ENCODE measurements at regions not wholly inside any gene's neighbourhood (a gene's known extent, or its start where the extent isn't known, plus 50 kb on each side); places are given as distances from the start of the nearest gene placed in this dataset.

DNA sequence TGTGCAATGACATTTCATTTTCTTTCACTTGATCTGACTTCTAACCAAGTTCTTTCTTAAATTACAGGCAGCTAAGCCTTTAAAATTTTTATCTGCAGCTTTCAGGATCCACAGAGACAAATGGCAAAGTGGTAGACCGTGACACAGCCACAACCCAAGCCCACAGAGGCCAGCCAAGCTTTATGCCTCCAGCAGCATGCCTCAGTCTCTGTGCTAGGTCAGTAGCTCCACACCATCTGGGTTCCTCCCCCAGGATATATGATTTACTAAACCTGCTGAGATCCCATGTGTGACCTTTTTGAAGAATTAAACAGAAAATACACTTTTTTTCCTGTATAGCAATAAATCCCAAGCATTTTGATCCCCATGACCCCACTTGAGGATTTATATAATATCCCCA lies 290.4 kb upstream of the CAND1 start:
- no peaks in the 10 kb centered on the region for H3K36me3 Mint-ChIP-seq
- ChIA-PET CTCF (interaction anchor here (1.3 kb wide), 1 partner anchor 40 kb away, joined by 3 read pairs; no protein-coding TSS in a partner anchor), POLR2A (no interaction called here)
- no peak for ATAC-seq
- H3K4me1 Mint-ChIP-seq = peaks cover 13% of the 10 kb centered on the region
- no peaks in the 10 kb centered on the region; the same call in 1 of the 2 replicates for H3K27me3 Mint-ChIP-seq (ENCODE audit: low read depth)
- no peak for DNase-seq (ENCODE audit: low spot score)
- TF ChIP-seq FOXJ3 (CRISPR knock-in tag; IDR thresholded peaks at IDR 0.05; ENCODE audit: borderline replicate concordance) (no peak), SMAD4 (CRISPR knock-in tag; IDR thresholded peaks at IDR 0.05) (no peak), JAZF1 (CRISPR knock-in tag; IDR thresholded peaks at IDR 0.05) (no peak), SOX15 (CRISPR knock-in tag; IDR thresholded peaks at IDR 0.05) (no peak), NR2C2 (CRISPR knock-in tag; IDR thresholded peaks at IDR 0.05) (no peak), OVOL2 (CRISPR knock-in tag; IDR thresholded peaks at IDR 0.05; ENCODE audit: borderline replicate concordance) (no peak), GRHL2 (CRISPR knock-in tag; IDR thresholded peaks at IDR 0.05; ENCODE audit: insufficient replicate concordance, severe bottlenecking) (no peak), KAT7 (CRISPR knock-in tag; IDR thresholded peaks at IDR 0.05; ENCODE audit: borderline replicate concordance) (no peak)
- TF ChIP-seq, protein P1, sequence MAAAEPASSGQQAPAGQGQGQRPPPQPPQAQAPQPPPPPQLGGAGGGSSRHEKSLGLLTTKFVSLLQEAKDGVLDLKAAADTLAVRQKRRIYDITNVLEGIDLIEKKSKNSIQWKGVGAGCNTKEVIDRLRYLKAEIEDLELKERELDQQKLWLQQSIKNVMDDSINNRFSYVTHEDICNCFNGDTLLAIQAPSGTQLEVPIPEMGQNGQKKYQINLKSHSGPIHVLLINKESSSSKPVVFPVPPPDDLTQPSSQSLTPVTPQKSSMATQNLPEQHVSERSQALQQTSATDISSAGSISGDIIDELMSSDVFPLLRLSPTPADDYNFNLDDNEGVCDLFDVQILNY (CRISPR knock-in tag; IDR thresholded peaks at IDR 0.05) = no peak
- TF ChIP-seq, protein P2, sequence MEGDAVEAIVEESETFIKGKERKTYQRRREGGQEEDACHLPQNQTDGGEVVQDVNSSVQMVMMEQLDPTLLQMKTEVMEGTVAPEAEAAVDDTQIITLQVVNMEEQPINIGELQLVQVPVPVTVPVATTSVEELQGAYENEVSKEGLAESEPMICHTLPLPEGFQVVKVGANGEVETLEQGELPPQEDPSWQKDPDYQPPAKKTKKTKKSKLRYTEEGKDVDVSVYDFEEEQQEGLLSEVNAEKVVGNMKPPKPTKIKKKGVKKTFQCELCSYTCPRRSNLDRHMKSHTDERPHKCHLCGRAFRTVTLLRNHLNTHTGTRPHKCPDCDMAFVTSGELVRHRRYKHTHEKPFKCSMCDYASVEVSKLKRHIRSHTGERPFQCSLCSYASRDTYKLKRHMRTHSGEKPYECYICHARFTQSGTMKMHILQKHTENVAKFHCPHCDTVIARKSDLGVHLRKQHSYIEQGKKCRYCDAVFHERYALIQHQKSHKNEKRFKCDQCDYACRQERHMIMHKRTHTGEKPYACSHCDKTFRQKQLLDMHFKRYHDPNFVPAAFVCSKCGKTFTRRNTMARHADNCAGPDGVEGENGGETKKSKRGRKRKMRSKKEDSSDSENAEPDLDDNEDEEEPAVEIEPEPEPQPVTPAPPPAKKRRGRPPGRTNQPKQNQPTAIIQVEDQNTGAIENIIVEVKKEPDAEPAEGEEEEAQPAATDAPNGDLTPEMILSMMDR (IDR thresholded peaks at IDR 0.05) = no peak
- 0 out of 2 replicates have a peak, but pooled peaks cover 4% of the 10 kb centered on the region for H3K9me3 Mint-ChIP-seq
- H3K4me3 Mint-ChIP-seq = no peak overlapping the region
- H3K27ac Mint-ChIP-seq = no peak overlapping the region

DNA sequence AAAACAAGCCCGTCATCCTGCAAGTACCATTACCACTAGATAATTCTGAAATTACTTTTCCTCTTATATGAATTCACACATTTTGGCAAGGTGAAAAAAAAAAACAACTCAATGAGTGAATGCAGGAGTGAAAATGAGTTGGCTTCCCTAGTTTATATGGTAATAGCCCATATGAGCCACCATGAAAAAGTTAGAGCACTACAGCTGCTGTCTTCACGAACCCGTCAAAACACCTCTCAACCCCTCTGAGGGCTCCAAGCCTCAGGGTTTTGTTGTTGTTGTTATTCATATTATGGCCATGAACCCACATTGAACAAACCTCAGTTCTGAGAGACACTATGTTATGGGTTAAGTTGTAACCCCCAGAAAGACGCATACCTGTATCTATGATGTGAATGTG lies 289.9 kb upstream of the CAND1 start:
- CTCF ChIA-PET = no interaction called here
- Mint-ChIP-seq H3K4me3 (no peak overlapping the region), H3K27ac (no peak overlapping the region), H3K9me3 (0 out of 2 replicates have a peak, but pooled peaks cover 4% of the 10 kb centered on the region), H3K36me3 (no peaks in the 10 kb centered on the region), H3K4me1 (peaks cover 13% of the 10 kb centered on the region), H3K27me3 (ENCODE audit: low read depth) (no peaks in the 10 kb centered on the region; the same call in 1 of the 2 replicates)
- TF ChIP-seq GABPB1 (CRISPR knock-in tag; IDR thresholded peaks at IDR 0.05) (no peak), TEAD4 (CRISPR knock-in tag; IDR thresholded peaks at IDR 0.05) (no peak), NFATC4 (CRISPR knock-in tag; IDR thresholded peaks at IDR 0.05) (no peak), ZNF416 (CRISPR knock-in tag; IDR thresholded peaks at IDR 0.05) (no peak), GTF2I (CRISPR knock-in tag; conservative IDR thresholded peaks at IDR 0.05) (no peak)
- DNase-seq (ENCODE audit: low spot score) = no peak
- POLR2A ChIA-PET = no interaction called here
- ATAC-seq = no peak

DNA sequence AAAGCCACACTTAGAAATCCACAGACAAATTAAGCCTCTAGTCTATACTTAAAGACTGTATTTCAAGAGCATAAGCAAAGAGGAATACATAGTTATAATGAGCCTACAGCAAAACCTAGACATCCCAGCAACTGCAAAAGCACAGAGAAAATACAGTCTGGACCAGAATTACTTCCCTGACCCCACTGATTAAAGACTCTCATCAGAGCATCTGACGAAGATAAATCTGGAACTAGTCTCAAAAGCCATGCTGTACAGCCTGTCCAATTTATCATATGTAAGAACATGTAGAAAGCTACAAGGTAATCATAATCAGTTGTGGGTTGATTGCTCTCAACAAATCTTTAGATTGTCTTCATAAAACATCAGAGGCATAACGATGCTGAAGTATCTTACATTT lies 285.1 kb upstream of the CAND1 start:
- H3K27ac Mint-ChIP-seq = no peak overlapping the region
- no peak for DNase-seq (ENCODE audit: low spot score)
- ChIA-PET CTCF (no interaction called here), POLR2A (no interaction called here)
- no peak for ATAC-seq
- H3K4me1 Mint-ChIP-seq = peaks cover 12% of the 10 kb centered on the region
- no peaks in the 10 kb centered on the region for H3K36me3 Mint-ChIP-seq
- H3K9me3 Mint-ChIP-seq = 0 out of 2 replicates have a peak, but pooled peaks cover 4% of the 10 kb centered on the region
- H3K27me3 Mint-ChIP-seq (ENCODE audit: low read depth) = no peaks in the 10 kb centered on the region; the same call in 1 of the 2 replicates
- H3K4me3 Mint-ChIP-seq = no peak overlapping the region
- TF ChIP-seq NFYB (CRISPR knock-in tag; conservative IDR thresholded peaks at IDR 0.05; ENCODE audit: low read depth) (no peak), MXD4 (CRISPR knock-in tag; IDR thresholded peaks at IDR 0.05; ENCODE audit: borderline replicate concordance) (no peak), SP1 (CRISPR knock-in tag; conservative IDR thresholded peaks at IDR 0.05) (no peak), PRRX2 (CRISPR knock-in tag; IDR thresholded peaks at IDR 0.05) (no peak), TCF7 (CRISPR knock-in tag; IDR thresholded peaks at IDR 0.05; ENCODE audit: low read depth) (no peak), SMAD4 (CRISPR knock-in tag; IDR thresholded peaks at IDR 0.05) (no peak), JUN (CRISPR knock-in tag; IDR thresholded peaks at IDR 0.05) (no peak), IRF2 (CRISPR knock-in tag; IDR thresholded peaks at IDR 0.05; ENCODE audit: borderline replicate concordance, low read depth) (no peak)
- TF ChIP-seq, protein P3, sequence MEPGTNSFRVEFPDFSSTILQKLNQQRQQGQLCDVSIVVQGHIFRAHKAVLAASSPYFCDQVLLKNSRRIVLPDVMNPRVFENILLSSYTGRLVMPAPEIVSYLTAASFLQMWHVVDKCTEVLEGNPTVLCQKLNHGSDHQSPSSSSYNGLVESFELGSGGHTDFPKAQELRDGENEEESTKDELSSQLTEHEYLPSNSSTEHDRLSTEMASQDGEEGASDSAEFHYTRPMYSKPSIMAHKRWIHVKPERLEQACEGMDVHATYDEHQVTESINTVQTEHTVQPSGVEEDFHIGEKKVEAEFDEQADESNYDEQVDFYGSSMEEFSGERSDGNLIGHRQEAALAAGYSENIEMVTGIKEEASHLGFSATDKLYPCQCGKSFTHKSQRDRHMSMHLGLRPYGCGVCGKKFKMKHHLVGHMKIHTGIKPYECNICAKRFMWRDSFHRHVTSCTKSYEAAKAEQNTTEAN (CRISPR knock-in tag; IDR thresholded peaks at IDR 0.05) = no peak
- TF ChIP-seq, protein P4, sequence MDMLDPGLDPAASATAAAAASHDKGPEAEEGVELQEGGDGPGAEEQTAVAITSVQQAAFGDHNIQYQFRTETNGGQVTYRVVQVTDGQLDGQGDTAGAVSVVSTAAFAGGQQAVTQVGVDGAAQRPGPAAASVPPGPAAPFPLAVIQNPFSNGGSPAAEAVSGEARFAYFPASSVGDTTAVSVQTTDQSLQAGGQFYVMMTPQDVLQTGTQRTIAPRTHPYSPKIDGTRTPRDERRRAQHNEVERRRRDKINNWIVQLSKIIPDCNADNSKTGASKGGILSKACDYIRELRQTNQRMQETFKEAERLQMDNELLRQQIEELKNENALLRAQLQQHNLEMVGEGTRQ (CRISPR knock-in tag; IDR thresholded peaks at IDR 0.05) = no peak
- TF ChIP-seq, protein P5, sequence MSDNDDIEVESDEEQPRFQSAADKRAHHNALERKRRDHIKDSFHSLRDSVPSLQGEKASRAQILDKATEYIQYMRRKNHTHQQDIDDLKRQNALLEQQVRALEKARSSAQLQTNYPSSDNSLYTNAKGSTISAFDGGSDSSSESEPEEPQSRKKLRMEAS (CRISPR knock-in tag; IDR thresholded peaks at IDR 0.05) = no peak
- TF ChIP-seq, protein P6, sequence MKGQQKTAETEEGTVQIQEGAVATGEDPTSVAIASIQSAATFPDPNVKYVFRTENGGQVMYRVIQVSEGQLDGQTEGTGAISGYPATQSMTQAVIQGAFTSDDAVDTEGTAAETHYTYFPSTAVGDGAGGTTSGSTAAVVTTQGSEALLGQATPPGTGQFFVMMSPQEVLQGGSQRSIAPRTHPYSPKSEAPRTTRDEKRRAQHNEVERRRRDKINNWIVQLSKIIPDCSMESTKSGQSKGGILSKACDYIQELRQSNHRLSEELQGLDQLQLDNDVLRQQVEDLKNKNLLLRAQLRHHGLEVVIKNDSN (CRISPR knock-in tag; IDR thresholded peaks at IDR 0.05) = no peak
- TF ChIP-seq, protein P2 (IDR thresholded peaks at IDR 0.05) = no peak
